Breast epithelium (tissue), 4 donors: ENCODE measurements at regions not wholly inside any gene's neighbourhood (a gene's known extent, or its start where the extent isn't known, plus 50 kb on each side); places are given as distances from the start of the nearest gene placed in this dataset.

Source experiments
- DNase-seq, 2 donors: peaks; one replicate each; pipeline ENCODE4 v3.0.0-alpha.2; 2019; ENCODE audit warnings: low spot score in 2 of 2
- H3K27ac ChIP-seq, 2 donors: fragments of 200-600 bp; sonication (generic) in 1 of 2; one replicate each; pipeline ENCODE4 v1.5.1; 2016 to 2019; ENCODE audit warnings: mild to moderate bottlenecking in 1 of 2
- H3K27me3 ChIP-seq, 2 donors: fragments of 200-600 bp; sonication (generic) in 1 of 2; one replicate each; pipeline versions ENCODE4 v1.5.1 to v1.6.0; 2017 to 2019; ENCODE audit warnings: control low read depth in 1 of 2, mild to moderate bottlenecking in 1 of 2
- H3K36me3 ChIP-seq: fragments of 200-600 bp; one replicate; pipeline ENCODE4 v1.5.1; 2019
- H3K4me1 ChIP-seq, 2 donors: fragments of 200-600 bp; sonication (generic); one replicate each; pipeline ENCODE4 v1.5.1; 2016 to 2019; ENCODE audit warnings: control low read depth in 1 of 2
- H3K4me3 ChIP-seq, 3 donors: fragments of 200-600 bp; sonication (generic); 1 replicate in 2 of 3; 2 replicates in 1 of 3; pipeline ENCODE4 v1.5.1; 2016 to 2019; ENCODE audit warnings: mild to moderate bottlenecking in 3 of 3, moderate library complexity in 2 of 3
- H3K9me3 ChIP-seq, 2 donors: fragments of 200-600 bp; sonication (generic) in 1 of 2; one replicate each; pipeline ENCODE4 v1.5.1; 2016 to 2019; ENCODE audit warnings: control low read depth in 1 of 2
- CTCF ChIP-seq, 3 donors: fragments of 450-650 bp; IDR thresholded peaks; one replicate each; pipeline ENCODE4 v1.5.1; 2016 to 2017; ENCODE audit warnings: antibody characterized with exemption in 3 of 3, mild to moderate bottlenecking in 3 of 3, moderate library complexity in 3 of 3
- POLR2A ChIP-seq: fragments of 450-650 bp; IDR thresholded peaks from one replicate; pipeline ENCODE4 v1.6.1; 2016; ENCODE audit warnings: antibody characterized with exemption, mild to moderate bottlenecking, moderate library complexity
- POLR2AphosphoS5 ChIP-seq, 3 donors: sonication (generic); formaldehyde crosslinking; IDR thresholded peaks; one replicate each; pipeline ENCODE4 v1.6.1; 2017; ENCODE audit warnings: antibody characterized with exemption in 3 of 3
- intact Hi-C: fragments of 100-400 bp; cut with DNase I; formaldehyde crosslinking; loops from one replicate; pipeline ENCODE4 v1.15.1; 2023; ENCODE audit warnings: low total_unique reads

- no peak for DNase-seq
- no peak overlapping the region for H3K4me3 ChIP-seq
- no peaks in the 10 kb centered on the region for H3K27me3 ChIP-seq
- no peaks in the 10 kb centered on the region for H3K36me3 ChIP-seq
- H3K4me1 ChIP-seq = no peaks in the 10 kb centered on the region
- H3K9me3 ChIP-seq = no peaks in the 10 kb centered on the region
- H3K27ac ChIP-seq = no peak overlapping the region
- no peak for TF ChIP-seq CTCF (IDR thresholded peaks at IDR 0.05)
- TF ChIP-seq POLR2AphosphoS5 (IDR thresholded peaks at IDR 0.05) = no peak
- TF ChIP-seq POLR2A = no peak
- intact Hi-C loops = no loop called here
These were observed 130.4 kb upstream of the BASP1 start for GRCh38 chr5:17087035-17087434.

- no peak for DNase-seq
- Histone ChIP-seq H3K4me1 (no peaks in the 10 kb centered on the region), H3K27me3 (no peaks in the 10 kb centered on the region), H3K36me3 (no peaks in the 10 kb centered on the region), H3K9me3 (no peaks in the 10 kb centered on the region), H3K27ac (no peak overlapping the region), H3K4me3 (no peak overlapping the region)
- intact Hi-C loops = no loop called here
- TF ChIP-seq CTCF (IDR thresholded peaks at IDR 0.05) (no peak), POLR2AphosphoS5 (IDR thresholded peaks at IDR 0.05) (no peak), POLR2A (no peak)
These were observed 129.4 kb upstream of the BASP1 start for GRCh38 chr5:17088051-17088450.

- Histone ChIP-seq H3K9me3 (no peaks in the 10 kb centered on the region), H3K4me1 (no peaks in the 10 kb centered on the region)
- intact Hi-C loops = no loop called here
These were observed 128.4 kb upstream of the BASP1 start for GRCh38 chr5:17089001-17089400.

GRCh38 chr5:17089690-17090089 lies 127.7 kb upstream of the BASP1 start:
- intact Hi-C loops = no loop called here
- H3K4me1 ChIP-seq = no peaks in the 10 kb centered on the region
- H3K27ac ChIP-seq = no peak overlapping the region
- H3K36me3 ChIP-seq = no peaks in the 10 kb centered on the region
- TF ChIP-seq POLR2AphosphoS5 (IDR thresholded peaks at IDR 0.05) (no peak), POLR2A (no peak), CTCF (IDR thresholded peaks at IDR 0.05) (no peak)
- no peak overlapping the region for H3K4me3 ChIP-seq
- no peaks in the 10 kb centered on the region for H3K27me3 ChIP-seq
- H3K9me3 ChIP-seq = no peaks in the 10 kb centered on the region
- DNase-seq = no peak

More at GRCh38 chr5:17089001-17089400, 128.4 kb upstream of the BASP1 start:
- no peak for TF ChIP-seq POLR2A
- TF ChIP-seq CTCF (IDR thresholded peaks at IDR 0.05) = no peak
- no peak for TF ChIP-seq POLR2AphosphoS5 (IDR thresholded peaks at IDR 0.05)
- no peak for DNase-seq
- Histone ChIP-seq H3K36me3 (no peaks in the 10 kb centered on the region), H3K27ac (no peak overlapping the region), H3K27me3 (no peaks in the 10 kb centered on the region), H3K4me3 (no peak overlapping the region)

DNA sequence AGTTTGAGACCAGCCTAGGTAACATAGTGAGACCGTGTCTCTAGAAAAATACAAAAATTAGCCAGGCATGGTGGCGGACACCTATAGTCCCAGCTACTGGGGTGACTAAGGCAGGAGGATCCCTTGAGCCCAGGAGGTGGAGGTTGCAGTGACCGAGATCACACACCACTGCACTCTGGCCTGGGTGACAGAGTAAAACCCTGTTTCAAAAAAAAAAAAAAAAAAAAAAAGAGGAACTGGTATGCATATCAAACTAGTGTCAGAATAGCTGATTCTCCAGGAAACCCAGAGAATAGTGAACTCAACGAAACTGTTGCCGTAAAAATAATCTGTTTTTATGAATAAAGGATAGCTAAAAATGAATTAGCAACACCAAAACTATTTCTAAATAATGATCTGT lies 126.6 kb upstream of the BASP1 start:
- intact Hi-C loops = no loop called here
- no peaks in the 10 kb centered on the region for H3K4me1 ChIP-seq
- H3K27ac ChIP-seq = no peak overlapping the region
- no peak overlapping the region for H3K4me3 ChIP-seq
- TF ChIP-seq POLR2AphosphoS5 (IDR thresholded peaks at IDR 0.05) = no peak
- no peak for TF ChIP-seq CTCF (IDR thresholded peaks at IDR 0.05)
- no peak for TF ChIP-seq POLR2A
- no peaks in the 10 kb centered on the region for H3K27me3 ChIP-seq
- DNase-seq = no peak
- H3K36me3 ChIP-seq = no peaks in the 10 kb centered on the region
- no peaks in the 10 kb centered on the region for H3K9me3 ChIP-seq
